ENCODE measurements at regions not wholly inside any gene's neighbourhood (a gene's known extent, or its start where the extent isn't known, plus 50 kb on each side); places are given as distances from the start of the nearest gene placed in this dataset.

- TF ChIP-seq EHMT2 (IDR thresholded peaks at IDR 0.05) = no peak
- TF ChIP-seq POLR2A (conservative IDR thresholded peaks at IDR 0.05) = no peak
- no peak for TF ChIP-seq TCF7L2 (IDR thresholded peaks at IDR 0.05; ENCODE audit: low read depth, low read length)
- no peak for TF ChIP-seq RAD51 (IDR thresholded peaks at IDR 0.05; ENCODE audit: borderline replicate concordance, low read depth)
- TF ChIP-seq ZNF592 (IDR thresholded peaks at IDR 0.05) = no peak
- no peak for TF ChIP-seq DNMT1 (IDR thresholded peaks at IDR 0.05)
- no peak for TF ChIP-seq TBP (optimal IDR thresholded peaks at IDR 0.05; ENCODE audit: low read depth, low read length)
- TF ChIP-seq GABPA (tag; conservative IDR thresholded peaks at IDR 0.05; ENCODE audit: low read depth) = no peak
- TF ChIP-seq ZNF431 (CRISPR knock-in tag; IDR thresholded peaks at IDR 0.05) = no peak
- no peak for TF ChIP-seq RERE (CRISPR knock-in tag; IDR thresholded peaks at IDR 0.05; ENCODE audit: borderline replicate concordance)
- no peak for TF ChIP-seq ZNF408 (CRISPR knock-in tag; IDR thresholded peaks at IDR 0.05; ENCODE audit: low read depth)
- no peak for TF ChIP-seq RCOR1 (IDR thresholded peaks at IDR 0.05; ENCODE audit: borderline replicate concordance in 1 of 2, low read depth in 2 of 2, low read length in 2 of 2)
- TF ChIP-seq ILF3 (IDR thresholded peaks at IDR 0.05; ENCODE audit: borderline replicate concordance) = no peak
These were observed 56.4 kb upstream of the SEC11C start for GRCh38 chr18:59083136-59083818.
